K562 (cell line): ENCODE measurements at regions not wholly inside any gene's neighbourhood (a gene's known extent, or its start where the extent isn't known, plus 50 kb on each side); places are given as distances from the start of the nearest gene placed in this dataset.
"Not testable (repeated sequence)": the region's sequence is repeated elsewhere in the genome, so short reads cannot be mapped to it uniquely, and the experiment has no call there.

Experiments
- ATAC-seq: fragments of 200-7000 bp; cut with Tn5 transposase; 3 replicates; pipeline ENCODE4 v1.9.1; 2020; ENCODE audit warnings: moderate library complexity
- BruUV-seq: library from RNA; stranded (reverse); fragments of 400-500 nt; replicated peaks from 2 replicates; lab custom pipeline; 2021; lab: Mats Ljungman, UMichigan
- CTCF ChIA-PET: fragments of 300-600 bp; formaldehyde crosslinking; extraction: SDS; loops from one replicate; lab custom pipeline; 2021; ENCODE audit warnings: low intra/inter-chr PET ratio; lab: Yijun Ruan, JAX
- POLR2A ChIA-PET: fragments of 300-600, 350-650 bp; sonication (Branson Sonifier 250); formaldehyde crosslinking; extraction: SDS; loops from one replicate; lab custom pipeline; 2021; ENCODE audit warnings: antibody characterized with exemption, inconsistent platforms; lab: Yijun Ruan, JAX
- DNase-seq, 4 experiments: peaks; one replicate each; pipeline versions ENCODE4 v3.0.0 to v3.0.0-alpha.2; 2011 to 2018; ENCODE audit warnings: low spot score in 3 of 4, mixed read lengths in 3 of 4; ENCODE audit errors: extremely low read depth in 1 of 4
- FAIRE-seq: peaks from 2 replicates; lab custom pipeline; 2011; peaks lifted over from hg19 to GRCh38; lab: Jason Lieb, UNC
- H2AFZ ChIP-seq: 2 replicates; pipeline ENCODE4 v1.6.0; 2011; ENCODE audit warnings: low read depth, low read length, control low read depth, inconsistent platforms
- H3K27ac ChIP-seq: fragments of 200-600 bp; 3 replicates; pipeline ENCODE4 v1.8.0; 2011; ENCODE audit warnings: low read depth, mild to moderate bottlenecking, control low read depth, inconsistent platforms, low read length, moderate library complexity, mixed read lengths; ENCODE audit errors: extremely low read depth
- H3K27me3 ChIP-seq, 2 experiments: fragments of 300-600 bp in 1 of 2; 2 replicates in 1 of 2; 3 replicates in 1 of 2; pipeline versions ENCODE4 v1.6.0 to v1.8.0; 2011; ENCODE audit warnings: inconsistent platforms in 2 of 2, low read length in 2 of 2, mild to moderate bottlenecking in 1 of 2, mixed read lengths in 1 of 2, moderate library complexity in 1 of 2; ENCODE audit not compliant: control insufficient read depth in 2 of 2, insufficient read depth in 2 of 2
- H3K36me3 ChIP-seq: fragments of 300-600 bp; 3 replicates; pipeline ENCODE4 v1.8.0; 2011; ENCODE audit warnings: mild to moderate bottlenecking, low read length, inconsistent platforms; ENCODE audit not compliant: control insufficient read depth, insufficient read depth
- H3K4me1 ChIP-seq, 2 experiments: fragments of 200-600 bp in 1 of 2; replicated peaks in 1 of 2; 2 replicates in 1 of 2; 3 replicates in 1 of 2; pipeline versions ENCODE4 v1.5.1 to v1.8.0; 2011; ENCODE audit warnings: inconsistent platforms in 2 of 2, low read length in 2 of 2, mild to moderate bottlenecking in 1 of 2, mixed read lengths in 1 of 2, moderate library complexity in 1 of 2; ENCODE audit not compliant: control insufficient read depth in 2 of 2, insufficient read depth in 2 of 2
- H3K4me2 ChIP-seq: 2 replicates; pipeline ENCODE4 v1.6.1; 2011; ENCODE audit warnings: low read length, control low read depth, inconsistent platforms, mixed read lengths; ENCODE audit not compliant: insufficient read depth
- H3K4me3 ChIP-seq: fragments of 200-600 bp; sonication (generic), shearing (Covaris generic); 2 replicates; pipeline ENCODE4 v1.5.1; 2016; ENCODE audit warnings: control low read depth, inconsistent platforms
- H3K79me2 ChIP-seq: fragments of 200-600 bp; 3 replicates; pipeline ENCODE4 v1.8.0; 2011; ENCODE audit warnings: low read length, inconsistent platforms; ENCODE audit not compliant: control insufficient read depth, insufficient read depth
- H3K9ac ChIP-seq, 2 experiments: 2 replicates each; pipeline versions ENCODE4 v1.6.0 to v1.6.1; 2011; ENCODE audit warnings: low read depth in 2 of 2, low read length in 2 of 2, control low read depth in 1 of 2, inconsistent platforms in 1 of 2, mild to moderate bottlenecking in 1 of 2, mixed read lengths in 1 of 2; ENCODE audit not compliant: insufficient read depth in 1 of 2
- H3K9me1 ChIP-seq: one replicate; pipeline ENCODE4 v1.6.0; 2011; ENCODE audit warnings: inconsistent platforms, mild to moderate bottlenecking, low read length, moderate library complexity; ENCODE audit not compliant: control insufficient read depth, insufficient read depth
- H3K9me3 ChIP-seq: replicated peaks from 2 replicates; pipeline ENCODE4 v1.5.1; 2011; ENCODE audit warnings: low read depth, low read length, inconsistent platforms; ENCODE audit not compliant: control insufficient read depth, insufficient read depth
- H4K20me1 ChIP-seq: replicated peaks from 2 replicates; pipeline ENCODE4 v1.6.1; 2011; ENCODE audit warnings: low read length, inconsistent platforms, mixed read lengths; ENCODE audit not compliant: control insufficient read depth, insufficient read depth
- BCOR ChIP-seq: fragments of 450-650 bp; IDR thresholded peaks from 2 replicates; pipeline ENCODE4 v1.6.1; 2016
- BRD9 ChIP-seq: fragments of 450-650 bp; IDR thresholded peaks from 2 replicates; pipeline ENCODE4 v1.6.1; 2018; ENCODE audit warnings: low read depth; ENCODE audit not compliant: partially characterized antibody
- CBFA2T3 ChIP-seq: fragments of 450-650 bp; IDR thresholded peaks from 2 replicates; pipeline ENCODE4 v1.6.1; 2017
- KDM1A ChIP-seq, 2 experiments: fragments of 450-650 bp; IDR thresholded peaks; 2 replicates each; pipeline ENCODE4 v1.6.1; 2016; ENCODE audit warnings: mild to moderate bottlenecking in 2 of 2
- SAFB2 ChIP-seq: fragments of 200-400 bp; formaldehyde crosslinking; IDR thresholded peaks from 2 replicates; pipeline ENCODE4 v1.6.1; 2018; ENCODE audit warnings: borderline replicate concordance, low read length, low read depth, moderate library complexity; ENCODE audit not compliant: severe bottlenecking
- SMARCA5 ChIP-seq: fragments of 450-650 bp; IDR thresholded peaks from 2 replicates; pipeline ENCODE4 v1.6.1; 2016
- ZFP36 ChIP-seq: fragments of 150-350 bp; IDR thresholded peaks from 2 replicates; pipeline ENCODE4 v1.6.1; 2018; ENCODE audit warnings: low read length, low read depth; ENCODE audit not compliant: partially characterized antibody
- ZNF184 ChIP-seq: sonication (generic); formaldehyde crosslinking; IDR thresholded peaks from 2 replicates; pipeline ENCODE4 v1.5.0; 2020; ENCODE audit warnings: missing genetic modification reagents
- WGBS: fragments of 100-300 bp; shearing (Covaris generic); methylation state at CpG from one replicate; pipeline ENCODE4 v1.1.6; 2016; ENCODE audit warnings: low coverage, mixed read lengths; ENCODE audit not compliant: insufficient coverage; ENCODE audit errors: missing lambda C conversion rate; 5-methylcytosine and 5-hydroxymethylcytosine counted together
- in situ Hi-C: fragments of 300-500 bp; cut with MboI; formaldehyde crosslinking; loops from 4 replicates; pipeline ENCODE4 v1.15.0; 2018; ENCODE audit warnings: inconsistent platforms, mixed read lengths
- intact Hi-C: fragments of 100-400 bp; cut with micrococcal nuclease; formaldehyde crosslinking; loops from 2 replicates; pipeline ENCODE4 v1.14.2; 2022

GRCh38 chr16:85204242-85205010, 92.2 kb upstream of the CIBAR2 start:
- Histone ChIP-seq H3K9ac (peak overlapping the region in 1 of 2 experiments; percentile 23; a peak in 1 of 4 replicates), H3K27ac (no peak overlapping the region)
- CTCF ChIA-PET = no interaction called here
- intact Hi-C loops = no loop called here
- TSS peak; percentile 32 for BruUV-seq
- TF ChIP-seq ZNF184 (CRISPR knock-in tag) = peak; percentile 74
- no peak for TF ChIP-seq SAFB2
- TF ChIP-seq, all 486 proteins: peak for 1
- no peaks in the 10 kb centered on the region for H3K27me3 ChIP-seq
- POLR2A ChIA-PET = interaction anchor here (0.9 to 2.6 kb wide), 2 partner anchors 12 to 13 kb away, joined by 4 to 9 read pairs; no protein-coding TSS in a partner anchor
- no peaks in the 10 kb centered on the region for H4K20me1 ChIP-seq
- no peak for ATAC-seq
- no peak overlapping the region for H3K4me2 ChIP-seq
- peaks cover 11% of the 10 kb centered on the region for H3K9me3 ChIP-seq
- no peak overlapping the region for H3K4me3 ChIP-seq
- peaks cover 4% of the 10 kb centered on the region; the same call in 2 of the 3 replicates for H3K36me3 ChIP-seq
- H3K4me1 ChIP-seq = peaks cover 23 to 76% of the 10 kb centered on the region in 2 experiments; a peak in 4 of 5 replicates
- no peak overlapping the region for H2AFZ ChIP-seq
- in situ Hi-C loops = no loop called here
- peak; percentile 56 for FAIRE-seq
- peaks cover 4% of the 10 kb centered on the region for H3K9me1 ChIP-seq
- H3K79me2 ChIP-seq = peaks cover 16% of the 10 kb centered on the region
- DNase-seq = no peak
- 79% methylated on average over 7 of the region's 7 CpGs for WGBS

GRCh38 chr16:85205257-85205656, 93.0 kb upstream of the CIBAR2 start:
- H3K9ac ChIP-seq = peak overlapping the region in 1 of 2 experiments; percentile 81; a peak in 2 of 4 replicates
- in situ Hi-C loops, H4K20me1 ChIP-seq, H3K36me3 ChIP-seq, H3K4me3 ChIP-seq, H3K27me3 ChIP-seq, CTCF ChIA-PET, intact Hi-C loops, BruUV-seq, H3K4me2 ChIP-seq, H3K9me1 ChIP-seq, H2AFZ ChIP-seq: not testable (repeated sequence)
- H3K4me1 ChIP-seq = peaks cover 16 to 72% of the 10 kb centered on the region in 2 experiments; a peak in 4 of 5 replicates
- peaks cover 11% of the 10 kb centered on the region for H3K9me3 ChIP-seq
- 0 out of 3 replicates have a peak overlapping the region, but pooled peaks have one; percentile 39 for H3K27ac ChIP-seq
- TF ChIP-seq KDM1A (IDR thresholded peaks at IDR 0.05) = peak; percentile 33 to 49; a peak in 1 of 4 replicates
- TF ChIP-seq BRD9 = peak; percentile 100
- peak; percentile 80 for TF ChIP-seq ZFP36
- TF ChIP-seq CBFA2T3 = 0 out of 2 replicates have a peak, but pooled peaks have one; percentile 10
- TF ChIP-seq BCOR = peak; percentile 90
- TF ChIP-seq SMARCA5 = peak; percentile 79
- ATAC-seq (peak; percentile 65), FAIRE-seq (peak; percentile 32), DNase-seq (peak in 3 of 4 experiments; percentile 47 to 58 (median 53))
- WGBS = 43% methylated on average over 6 of the region's 6 CpGs
- peaks cover 12% of the 10 kb centered on the region for H3K79me2 ChIP-seq
- POLR2A ChIA-PET = interaction anchor here (0.9 kb wide), 1 partner anchor 14 kb away, joined by 4 read pairs; no protein-coding TSS in a partner anchor
